PFSK-1 (cell line): ENCODE measurements at regions not wholly inside any gene's neighbourhood (a gene's known extent, or its start where the extent isn't known, plus 50 kb on each side); places are given as distances from the start of the nearest gene placed in this dataset.

ENCODE experiments used
- FOXP2 ChIP-seq: optimal IDR thresholded peaks from 2 replicates; pipeline ENCODE3; 2011; ENCODE audit warnings: borderline replicate concordance, control low read depth, inconsistent platforms; ENCODE audit not compliant: insufficient read depth; ENCODE audit errors: extremely low read length, extremely low read depth
- POLR2AphosphoS5 ChIP-seq: IDR thresholded peaks from 2 replicates; pipeline ENCODE4 v1.6.1; 2012; ENCODE audit warnings: low read depth, mild to moderate bottlenecking, control low read depth, low read length, moderate library complexity
- TAF1 ChIP-seq: IDR thresholded peaks from 2 replicates; pipeline ENCODE4 v1.6.1; 2012; ENCODE audit warnings: low read length, control low read depth, borderline replicate concordance; ENCODE audit not compliant: insufficient read depth
- TF ChIP-seq, protein P1 (sequence below), 2 experiments: IDR thresholded peaks; 2 replicates each; pipeline versions ENCODE4 v1.6.1 to v1.8.0; 2011 to 2012; ENCODE audit warnings: low read depth in 2 of 2, low read length in 2 of 2, control low read depth in 1 of 2, inconsistent platforms in 1 of 2, mild to moderate bottlenecking in 1 of 2, moderate library complexity in 1 of 2; ENCODE audit not compliant: insufficient read depth in 1 of 2

- TF ChIP-seq, protein P1, sequence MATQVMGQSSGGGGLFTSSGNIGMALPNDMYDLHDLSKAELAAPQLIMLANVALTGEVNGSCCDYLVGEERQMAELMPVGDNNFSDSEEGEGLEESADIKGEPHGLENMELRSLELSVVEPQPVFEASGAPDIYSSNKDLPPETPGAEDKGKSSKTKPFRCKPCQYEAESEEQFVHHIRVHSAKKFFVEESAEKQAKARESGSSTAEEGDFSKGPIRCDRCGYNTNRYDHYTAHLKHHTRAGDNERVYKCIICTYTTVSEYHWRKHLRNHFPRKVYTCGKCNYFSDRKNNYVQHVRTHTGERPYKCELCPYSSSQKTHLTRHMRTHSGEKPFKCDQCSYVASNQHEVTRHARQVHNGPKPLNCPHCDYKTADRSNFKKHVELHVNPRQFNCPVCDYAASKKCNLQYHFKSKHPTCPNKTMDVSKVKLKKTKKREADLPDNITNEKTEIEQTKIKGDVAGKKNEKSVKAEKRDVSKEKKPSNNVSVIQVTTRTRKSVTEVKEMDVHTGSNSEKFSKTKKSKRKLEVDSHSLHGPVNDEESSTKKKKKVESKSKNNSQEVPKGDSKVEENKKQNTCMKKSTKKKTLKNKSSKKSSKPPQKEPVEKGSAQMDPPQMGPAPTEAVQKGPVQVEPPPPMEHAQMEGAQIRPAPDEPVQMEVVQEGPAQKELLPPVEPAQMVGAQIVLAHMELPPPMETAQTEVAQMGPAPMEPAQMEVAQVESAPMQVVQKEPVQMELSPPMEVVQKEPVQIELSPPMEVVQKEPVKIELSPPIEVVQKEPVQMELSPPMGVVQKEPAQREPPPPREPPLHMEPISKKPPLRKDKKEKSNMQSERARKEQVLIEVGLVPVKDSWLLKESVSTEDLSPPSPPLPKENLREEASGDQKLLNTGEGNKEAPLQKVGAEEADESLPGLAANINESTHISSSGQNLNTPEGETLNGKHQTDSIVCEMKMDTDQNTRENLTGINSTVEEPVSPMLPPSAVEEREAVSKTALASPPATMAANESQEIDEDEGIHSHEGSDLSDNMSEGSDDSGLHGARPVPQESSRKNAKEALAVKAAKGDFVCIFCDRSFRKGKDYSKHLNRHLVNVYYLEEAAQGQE (IDR thresholded peaks at IDR 0.05; ENCODE audit: insufficient read depth in 1 of 2, low read depth in 2 of 2, low read length in 2 of 2): no peak
- TF ChIP-seq TAF1: no peak
- TF ChIP-seq FOXP2: no peak
- TF ChIP-seq POLR2AphosphoS5: no peak
Observed at GRCh38 chr2:104404526-104404925, 449.4 kb upstream of the POU3F3 start.
